ENCODE measurements at regions not wholly inside any gene's neighbourhood (a gene's known extent, or its start where the extent isn't known, plus 50 kb on each side); places are given as distances from the start of the nearest gene placed in this dataset.

DNA sequence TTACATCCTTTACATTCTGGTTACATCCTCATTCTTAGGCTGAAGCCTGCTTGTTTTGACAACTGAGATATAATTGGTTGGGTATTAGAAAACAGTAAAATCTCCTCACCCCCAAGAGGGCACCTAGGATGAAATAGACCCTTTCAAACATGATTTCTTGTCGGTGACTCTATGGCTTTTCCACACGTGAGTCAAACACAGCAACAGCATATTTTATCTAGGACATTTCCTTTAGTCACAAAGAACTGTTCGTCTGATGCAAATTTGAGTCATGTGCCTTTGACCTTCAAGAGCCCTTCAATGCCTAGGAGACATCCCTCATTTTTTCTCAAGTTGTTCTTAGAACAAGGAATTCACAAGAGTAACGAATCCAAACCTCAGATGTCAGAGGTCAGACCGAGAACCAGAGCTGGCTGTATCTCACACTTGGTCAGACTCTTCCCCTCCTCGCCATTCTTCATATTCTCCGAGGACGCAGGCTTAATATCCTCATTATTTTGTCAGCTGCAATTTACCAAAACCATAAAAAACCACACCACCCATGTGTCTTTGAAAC, 60.5 kb upstream of the ALKAL2 start:
- TF ChIP-seq, protein P1, sequence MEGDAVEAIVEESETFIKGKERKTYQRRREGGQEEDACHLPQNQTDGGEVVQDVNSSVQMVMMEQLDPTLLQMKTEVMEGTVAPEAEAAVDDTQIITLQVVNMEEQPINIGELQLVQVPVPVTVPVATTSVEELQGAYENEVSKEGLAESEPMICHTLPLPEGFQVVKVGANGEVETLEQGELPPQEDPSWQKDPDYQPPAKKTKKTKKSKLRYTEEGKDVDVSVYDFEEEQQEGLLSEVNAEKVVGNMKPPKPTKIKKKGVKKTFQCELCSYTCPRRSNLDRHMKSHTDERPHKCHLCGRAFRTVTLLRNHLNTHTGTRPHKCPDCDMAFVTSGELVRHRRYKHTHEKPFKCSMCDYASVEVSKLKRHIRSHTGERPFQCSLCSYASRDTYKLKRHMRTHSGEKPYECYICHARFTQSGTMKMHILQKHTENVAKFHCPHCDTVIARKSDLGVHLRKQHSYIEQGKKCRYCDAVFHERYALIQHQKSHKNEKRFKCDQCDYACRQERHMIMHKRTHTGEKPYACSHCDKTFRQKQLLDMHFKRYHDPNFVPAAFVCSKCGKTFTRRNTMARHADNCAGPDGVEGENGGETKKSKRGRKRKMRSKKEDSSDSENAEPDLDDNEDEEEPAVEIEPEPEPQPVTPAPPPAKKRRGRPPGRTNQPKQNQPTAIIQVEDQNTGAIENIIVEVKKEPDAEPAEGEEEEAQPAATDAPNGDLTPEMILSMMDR (IDR thresholded peaks at IDR 0.05 in 8 of 11, conservative IDR thresholded peaks at IDR 0.05 in 3 of 11) = no peak
- TF ChIP-seq POLR2AphosphoS5 (IDR thresholded peaks at IDR 0.05) = no peak
- no peak for TF ChIP-seq POLR2A (IDR thresholded peaks at IDR 0.05)

Measured in spleen (tissue), 7 donors.